Right atrium auricular region (tissue), 2 donors: ENCODE measurements at regions not wholly inside any gene's neighbourhood (a gene's known extent, or its start where the extent isn't known, plus 50 kb on each side); places are given as distances from the start of the nearest gene placed in this dataset.
A peak's percentile ranks its signal among the peaks of the same experiment; 100 is the strongest.

Source experiments
- DNase-seq: peaks from one replicate; pipeline ENCODE4 v3.0.0-alpha.2; 2019; ENCODE audit warnings: low spot score
- H3K27ac ChIP-seq, 2 donors: fragments of 200-600 bp; sonication (generic); 1 replicate in 1 of 2; 2 replicates in 1 of 2; pipeline ENCODE4 v1.5.1; 2016 to 2019
- H3K27me3 ChIP-seq, 2 donors: fragments of 200-600 bp; sonication (generic); one replicate each; pipeline versions ENCODE4 v1.5.1 to v1.6.0; 2017 to 2019
- H3K36me3 ChIP-seq: fragments of 200-600 bp; sonication (generic); one replicate; pipeline ENCODE4 v1.5.1; 2016
- H3K4me1 ChIP-seq, 2 donors: fragments of 200-600 bp; sonication (generic); one replicate each; pipeline versions ENCODE4 v1.5.1 to v1.6.0; 2017 to 2019
- H3K4me3 ChIP-seq, 2 donors: fragments of 200-600 bp; sonication (generic); 1 replicate in 1 of 2; 2 replicates in 1 of 2; pipeline ENCODE4 v1.5.1; 2017 to 2019; ENCODE audit warnings: mild to moderate bottlenecking in 1 of 2, moderate library complexity in 1 of 2
- H3K9me3 ChIP-seq, 2 donors: fragments of 200-600 bp; sonication (generic); one replicate each; pipeline ENCODE4 v1.5.1; 2019
- TF ChIP-seq, protein P1 (sequence below), 2 donors: fragments of 200-600 bp; sonication (generic); IDR thresholded peaks; one replicate each; pipeline ENCODE4 v1.5.1; 2019; ENCODE audit warnings: antibody characterized with exemption in 2 of 2

GRCh38 chr4:24279911-24280375 lies 304.4 kb downstream of the DHX15 start:
- no peaks in the 10 kb centered on the region for H3K9me3 ChIP-seq
- H3K4me3 ChIP-seq = peak overlapping the region; percentile 2 to 19
- H3K36me3 ChIP-seq = no peaks in the 10 kb centered on the region
- TF ChIP-seq, protein P1, sequence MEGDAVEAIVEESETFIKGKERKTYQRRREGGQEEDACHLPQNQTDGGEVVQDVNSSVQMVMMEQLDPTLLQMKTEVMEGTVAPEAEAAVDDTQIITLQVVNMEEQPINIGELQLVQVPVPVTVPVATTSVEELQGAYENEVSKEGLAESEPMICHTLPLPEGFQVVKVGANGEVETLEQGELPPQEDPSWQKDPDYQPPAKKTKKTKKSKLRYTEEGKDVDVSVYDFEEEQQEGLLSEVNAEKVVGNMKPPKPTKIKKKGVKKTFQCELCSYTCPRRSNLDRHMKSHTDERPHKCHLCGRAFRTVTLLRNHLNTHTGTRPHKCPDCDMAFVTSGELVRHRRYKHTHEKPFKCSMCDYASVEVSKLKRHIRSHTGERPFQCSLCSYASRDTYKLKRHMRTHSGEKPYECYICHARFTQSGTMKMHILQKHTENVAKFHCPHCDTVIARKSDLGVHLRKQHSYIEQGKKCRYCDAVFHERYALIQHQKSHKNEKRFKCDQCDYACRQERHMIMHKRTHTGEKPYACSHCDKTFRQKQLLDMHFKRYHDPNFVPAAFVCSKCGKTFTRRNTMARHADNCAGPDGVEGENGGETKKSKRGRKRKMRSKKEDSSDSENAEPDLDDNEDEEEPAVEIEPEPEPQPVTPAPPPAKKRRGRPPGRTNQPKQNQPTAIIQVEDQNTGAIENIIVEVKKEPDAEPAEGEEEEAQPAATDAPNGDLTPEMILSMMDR (IDR thresholded peaks at IDR 0.05) = no peak
- H3K27me3 ChIP-seq = no peaks in the 10 kb centered on the region
- no peaks in the 10 kb centered on the region for H3K4me1 ChIP-seq
- DNase-seq = no peak
- H3K27ac ChIP-seq = peak overlapping the region; percentile 71 to 81

DNA sequence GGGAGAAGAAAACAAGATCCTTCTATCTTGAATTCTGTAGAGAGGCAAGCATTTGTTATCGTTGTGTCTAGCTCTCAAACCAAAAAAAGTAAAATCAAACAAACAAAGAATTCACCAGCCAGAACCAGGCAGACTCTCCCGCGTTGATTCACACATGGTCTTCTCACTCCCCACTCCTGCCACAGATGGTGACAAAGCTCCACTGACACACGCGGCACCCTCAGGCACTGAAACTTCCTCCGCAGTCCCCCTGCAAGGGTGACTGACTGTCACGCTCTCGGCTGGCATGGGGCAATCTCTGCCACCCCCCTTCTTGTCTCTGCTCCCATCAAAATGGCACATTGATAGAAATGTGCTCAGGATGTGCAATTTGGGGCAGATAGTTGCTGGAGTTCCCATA lies 304.9 kb downstream of the DHX15 start:
- Histone ChIP-seq H3K27me3 (no peaks in the 10 kb centered on the region), H3K4me3 (peak overlapping the region; percentile 2 to 19), H3K27ac (peak overlapping the region; percentile 71 to 81), H3K4me1 (no peaks in the 10 kb centered on the region), H3K9me3 (no peaks in the 10 kb centered on the region), H3K36me3 (no peaks in the 10 kb centered on the region)
- TF ChIP-seq, protein P1 (IDR thresholded peaks at IDR 0.05) = peak in 1 of 2 donors; percentile 10
- DNase-seq = no peak

- H3K9me3 ChIP-seq = no peaks in the 10 kb centered on the region
- no peaks in the 10 kb centered on the region for H3K36me3 ChIP-seq
- no peaks in the 10 kb centered on the region for H3K27me3 ChIP-seq
- H3K27ac ChIP-seq = peak overlapping the region; percentile 71 to 81
- no peak overlapping the region for H3K4me3 ChIP-seq
- no peaks in the 10 kb centered on the region for H3K4me1 ChIP-seq
- no peak for DNase-seq
- TF ChIP-seq, protein P1 (IDR thresholded peaks at IDR 0.05) = no peak
Measured at GRCh38 chr4:24278693-24279092, 305.7 kb downstream of the DHX15 start.

GRCh38 chr4:24274381-24274941 lies 309.9 kb downstream of the DHX15 start:
- DNase-seq = no peak
- H3K27me3 ChIP-seq = no peaks in the 10 kb centered on the region
- no peaks in the 10 kb centered on the region for H3K4me1 ChIP-seq
- no peak overlapping the region for H3K4me3 ChIP-seq
- TF ChIP-seq, protein P1 (IDR thresholded peaks at IDR 0.05) = no peak
- no peaks in the 10 kb centered on the region for H3K9me3 ChIP-seq
- H3K27ac ChIP-seq = no peak overlapping the region
- no peaks in the 10 kb centered on the region for H3K36me3 ChIP-seq

DNA sequence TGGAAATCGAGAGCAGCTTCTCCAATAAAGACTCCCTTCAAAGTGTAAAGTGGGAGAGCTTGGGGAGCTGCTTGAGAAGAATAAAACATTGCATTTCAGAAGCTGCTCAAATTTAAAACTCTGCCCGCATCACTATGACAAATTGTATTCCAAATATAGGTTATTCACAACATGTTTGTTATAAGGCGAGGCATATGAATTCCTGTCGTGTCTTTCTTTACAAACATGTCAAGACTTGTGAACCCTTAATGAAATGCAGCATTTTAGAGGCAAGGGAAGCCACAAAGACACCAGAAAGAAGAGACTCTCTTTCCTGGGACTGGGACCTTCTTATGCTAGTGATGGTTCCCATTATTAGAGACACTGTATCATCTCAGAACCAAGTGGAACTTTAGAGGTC lies 311.2 kb downstream of the DHX15 start:
- Histone ChIP-seq H3K27ac (no peak overlapping the region), H3K27me3 (no peaks in the 10 kb centered on the region), H3K36me3 (no peaks in the 10 kb centered on the region), H3K9me3 (no peaks in the 10 kb centered on the region), H3K4me1 (no peaks in the 10 kb centered on the region), H3K4me3 (no peak overlapping the region)
- no peak for DNase-seq
- TF ChIP-seq, protein P1 (IDR thresholded peaks at IDR 0.05) = no peak
